H9 (cell line): ENCODE measurements at regions not wholly inside any gene's neighbourhood (a gene's known extent, or its start where the extent isn't known, plus 50 kb on each side); places are given as distances from the start of the nearest gene placed in this dataset.
A peak's percentile ranks its signal among the peaks of the same experiment; 100 is the strongest.

Source experiments
- DNase-seq: peaks from one replicate; pipeline ENCODE4 v3.0.0-alpha.2; 2017
- H2AFZ ChIP-seq: one replicate; pipeline ENCODE4 v1.6.1; 2013; ENCODE audit warnings: mild to moderate bottlenecking, low read length, control low read depth, moderate library complexity
- H2AK5ac ChIP-seq: 2 replicates; pipeline ENCODE4 v1.6.1; 2013; ENCODE audit warnings: low read length, control low read depth, mixed read lengths; ENCODE audit not compliant: insufficient read length
- H2BK120ac ChIP-seq: one replicate; pipeline ENCODE4 v1.6.1; 2013; ENCODE audit warnings: low read depth, mild to moderate bottlenecking, low read length, control low read depth, inconsistent platforms; ENCODE audit not compliant: poor library complexity, severe bottlenecking
- H2BK12ac ChIP-seq: 2 replicates; pipeline ENCODE4 v1.6.1; 2013; ENCODE audit warnings: low read length, control low read depth, mixed read lengths, low read depth; ENCODE audit not compliant: insufficient read length
- H2BK15ac ChIP-seq: 2 replicates; pipeline ENCODE4 v1.6.1; 2013; ENCODE audit warnings: low read depth, low read length, control low read depth
- H2BK20ac ChIP-seq: one replicate; pipeline ENCODE4 v1.6.1; 2013; ENCODE audit warnings: low read depth, mild to moderate bottlenecking, low read length, control low read depth, inconsistent platforms; ENCODE audit not compliant: poor library complexity, severe bottlenecking
- H2BK5ac ChIP-seq: 2 replicates; pipeline ENCODE4 v1.6.1; 2013; ENCODE audit warnings: low read length, control low read depth, mixed read lengths; ENCODE audit not compliant: insufficient read length
- H3K14ac ChIP-seq: 2 replicates; pipeline ENCODE4 v1.6.1; 2013; ENCODE audit warnings: low read length, control low read depth; ENCODE audit not compliant: insufficient read depth
- H3K18ac ChIP-seq: 2 replicates; pipeline ENCODE4 v1.6.1; 2013; ENCODE audit warnings: low read depth, mild to moderate bottlenecking, mixed read lengths, low read length, control low read depth; ENCODE audit not compliant: insufficient read length
- H3K23ac ChIP-seq: 2 replicates; pipeline ENCODE4 v1.6.1; 2013; ENCODE audit warnings: low read length, control low read depth, mixed read lengths, low read depth; ENCODE audit not compliant: insufficient read length
- H3K23me2 ChIP-seq: 2 replicates; pipeline ENCODE4 v1.6.1; 2013; ENCODE audit warnings: low read depth, mild to moderate bottlenecking, mixed read lengths, low read length, control low read depth; ENCODE audit not compliant: insufficient read length, poor library complexity, severe bottlenecking
- H3K27ac ChIP-seq: 2 replicates; pipeline ENCODE4 v1.5.1; 2013; ENCODE audit warnings: low read length, control low read depth, mixed read lengths, low read depth; ENCODE audit not compliant: insufficient read length
- H3K27me3 ChIP-seq: 2 replicates; pipeline ENCODE4 v1.6.1; 2013; ENCODE audit warnings: low read length, control low read depth, inconsistent platforms; ENCODE audit not compliant: insufficient read depth
- H3K4ac ChIP-seq: 2 replicates; pipeline ENCODE4 v1.6.1; 2013; ENCODE audit warnings: low read depth, mild to moderate bottlenecking, control low read depth, inconsistent platforms, low read length, moderate library complexity
- H3K4me1 ChIP-seq: 2 replicates; pipeline ENCODE4 v1.6.1; 2013; ENCODE audit warnings: low read length, control low read depth, inconsistent platforms; ENCODE audit not compliant: insufficient read depth
- H3K4me2 ChIP-seq: 2 replicates; pipeline ENCODE4 v1.6.1; 2013; ENCODE audit warnings: low read length, control low read depth, mixed read lengths; ENCODE audit not compliant: insufficient read length, insufficient read depth
- H3K56ac ChIP-seq: 2 replicates; pipeline ENCODE4 v1.6.1; 2013; ENCODE audit warnings: low read depth, mild to moderate bottlenecking, mixed read lengths, low read length, control low read depth; ENCODE audit not compliant: insufficient read length
- H3K79me1 ChIP-seq: 2 replicates; pipeline ENCODE4 v1.6.1; 2013; ENCODE audit warnings: low read depth, mild to moderate bottlenecking, moderate library complexity, low read length, control low read depth, inconsistent platforms; ENCODE audit not compliant: insufficient read depth, poor library complexity, severe bottlenecking
- H3K79me2 ChIP-seq: 2 replicates; pipeline ENCODE4 v1.6.1; 2013; ENCODE audit warnings: low read length, control low read depth, inconsistent platforms; ENCODE audit not compliant: insufficient read depth
- H3K9ac ChIP-seq: 2 replicates; pipeline ENCODE4 v1.6.1; 2013; ENCODE audit warnings: low read length, control low read depth, mixed read lengths; ENCODE audit not compliant: insufficient read length; ENCODE audit errors: extremely low read depth
- H3K9me3 ChIP-seq: one replicate; pipeline ENCODE4 v1.6.1; 2013; ENCODE audit warnings: low read depth, low read length, inconsistent platforms; ENCODE audit not compliant: control insufficient read depth
- H3T11ph ChIP-seq: one replicate; pipeline ENCODE4 v1.6.1; 2013; ENCODE audit warnings: mild to moderate bottlenecking, low read length, control low read depth, inconsistent platforms
- H4K20me1 ChIP-seq: one replicate; pipeline ENCODE4 v1.6.1; 2013; ENCODE audit not compliant: control insufficient read depth, insufficient read length, insufficient read depth
- H4K5ac ChIP-seq: 2 replicates; pipeline ENCODE4 v1.6.1; 2013; ENCODE audit warnings: low read depth, mild to moderate bottlenecking, mixed read lengths, low read length, control low read depth; ENCODE audit not compliant: insufficient read length
- H4K8ac ChIP-seq: replicated peaks from 2 replicates; pipeline ENCODE4 v1.6.1; 2013; ENCODE audit warnings: low read length, control low read depth, mixed read lengths, low read depth; ENCODE audit not compliant: insufficient read length
- H4K91ac ChIP-seq: 2 replicates; pipeline ENCODE4 v1.6.1; 2013; ENCODE audit warnings: low read depth, mild to moderate bottlenecking, moderate library complexity, mixed read lengths, low read length, control low read depth; ENCODE audit not compliant: insufficient read length
- H3K27ac Mint-ChIP-seq, 3 experiments: 2 replicates in 2 of 3; 3 replicates in 1 of 3; pipeline ENCODE4 v1.8.0; 2020 to 2021; ENCODE audit warnings: mixed read lengths in 3 of 3, mild to moderate bottlenecking in 1 of 3, moderate library complexity in 1 of 3
- H3K27me3 Mint-ChIP-seq: 2 replicates; pipeline ENCODE4 v1.8.0; 2021; ENCODE audit warnings: low read depth, mild to moderate bottlenecking, moderate library complexity, mixed read lengths
- H3K36me3 Mint-ChIP-seq, 3 experiments: 2 replicates in 2 of 3; 3 replicates in 1 of 3; pipeline ENCODE4 v1.8.0; 2020 to 2021; ENCODE audit warnings: low read depth in 3 of 3, mixed read lengths in 3 of 3; ENCODE audit not compliant: insufficient read depth in 1 of 3
- H3K4me1 Mint-ChIP-seq, 2 experiments: 2 replicates each; pipeline ENCODE4 v1.8.0; 2020; ENCODE audit warnings: mixed read lengths in 2 of 2
- H3K4me3 Mint-ChIP-seq, 2 experiments: 2 replicates in 1 of 2; 3 replicates in 1 of 2; pipeline ENCODE4 v1.8.0; 2020 to 2021; ENCODE audit warnings: mild to moderate bottlenecking in 2 of 2, mixed read lengths in 2 of 2, moderate library complexity in 1 of 2
- H3K9me3 Mint-ChIP-seq, 2 experiments: 2 replicates in 1 of 2; 3 replicates in 1 of 2; pipeline ENCODE4 v1.8.0; 2020; ENCODE audit warnings: mild to moderate bottlenecking in 2 of 2, mixed read lengths in 2 of 2, moderate library complexity in 1 of 2
- WGBS: extraction: QIAGEN DNeasy Blood & Tissue Kit; methylation state at CpG from one replicate; pipeline ENCODE4 v1.1.7; 2013; ENCODE audit warnings: missing lambda C conversion rate, low lambda C conversion rate, mixed read lengths; ENCODE audit not compliant: insufficient read length; ENCODE audit errors: extremely low coverage; 5-methylcytosine and 5-hydroxymethylcytosine counted together
- TF ChIP-seq, protein P1 (sequence below): fragments of 200-600 bp; sonication (generic); conservative IDR thresholded peaks from 3 replicates; pipeline ENCODE4 v1.8.0; 2021; ENCODE audit warnings: antibody characterized with exemption, mild to moderate bottlenecking

- Histone ChIP-seq H4K5ac (no peak overlapping the region), H3K27me3 (no peaks in the 10 kb centered on the region), H2BK12ac (no peak overlapping the region), H4K20me1 (no peaks in the 10 kb centered on the region), H4K91ac (peak overlapping the region; percentile 22), H3K23me2 (peaks cover 13% of the 10 kb centered on the region), H3K23ac (no peak overlapping the region), H3T11ph (no peak overlapping the region), H3K14ac (peak overlapping the region; percentile 91), H2BK15ac (no peak overlapping the region), H2BK120ac (no peak overlapping the region), H3K79me2 (peaks cover 20% of the 10 kb centered on the region), H3K4ac (no peak overlapping the region), H3K4me1 (peaks cover 19% of the 10 kb centered on the region; the same call in 1 of the 2 replicates), H3K9me3 (no peaks in the 10 kb centered on the region), H3K4me2 (peak overlapping the region; percentile 89), H3K18ac (peak overlapping the region; percentile 70), H2AK5ac (no peak overlapping the region), H3K9ac (peak overlapping the region; percentile 78), H2AFZ (no peak overlapping the region), H3K56ac (no peak overlapping the region), H2BK20ac (no peak overlapping the region), H4K8ac (no peak overlapping the region), H2BK5ac (no peak overlapping the region), H3K79me1 (no peaks in the 10 kb centered on the region), H3K27ac (no peak overlapping the region)
- Mint-ChIP-seq H3K4me3 (peak overlapping the region; percentile 85 to 96), H3K36me3 (peaks cover 0 to 13% (median 4%) of the 10 kb centered on the region in 3 experiments; a peak in 6 of 7 replicates), H3K27ac (peak overlapping the region in 2 of 3 experiments; percentile 94 to 98; a peak in 3 of 7 replicates), H3K9me3 (no peaks in the 10 kb centered on the region; a peak in 1 of 5 replicates), H3K27me3 (no peaks in the 10 kb centered on the region), H3K4me1 (peaks cover 51 to 65% of the 10 kb centered on the region in 2 experiments)
- TF ChIP-seq, protein P1, sequence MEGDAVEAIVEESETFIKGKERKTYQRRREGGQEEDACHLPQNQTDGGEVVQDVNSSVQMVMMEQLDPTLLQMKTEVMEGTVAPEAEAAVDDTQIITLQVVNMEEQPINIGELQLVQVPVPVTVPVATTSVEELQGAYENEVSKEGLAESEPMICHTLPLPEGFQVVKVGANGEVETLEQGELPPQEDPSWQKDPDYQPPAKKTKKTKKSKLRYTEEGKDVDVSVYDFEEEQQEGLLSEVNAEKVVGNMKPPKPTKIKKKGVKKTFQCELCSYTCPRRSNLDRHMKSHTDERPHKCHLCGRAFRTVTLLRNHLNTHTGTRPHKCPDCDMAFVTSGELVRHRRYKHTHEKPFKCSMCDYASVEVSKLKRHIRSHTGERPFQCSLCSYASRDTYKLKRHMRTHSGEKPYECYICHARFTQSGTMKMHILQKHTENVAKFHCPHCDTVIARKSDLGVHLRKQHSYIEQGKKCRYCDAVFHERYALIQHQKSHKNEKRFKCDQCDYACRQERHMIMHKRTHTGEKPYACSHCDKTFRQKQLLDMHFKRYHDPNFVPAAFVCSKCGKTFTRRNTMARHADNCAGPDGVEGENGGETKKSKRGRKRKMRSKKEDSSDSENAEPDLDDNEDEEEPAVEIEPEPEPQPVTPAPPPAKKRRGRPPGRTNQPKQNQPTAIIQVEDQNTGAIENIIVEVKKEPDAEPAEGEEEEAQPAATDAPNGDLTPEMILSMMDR = no peak
- no CpG with 5 or more reads among the region's 63 CpGs for WGBS
- peak; percentile 39 for DNase-seq
Measured at GRCh38 chr9:36486933-36487481, 85.7 kb upstream of the MELK start.
